K562 (cell line): ENCODE measurements at regions not wholly inside any gene's neighbourhood (a gene's known extent, or its start where the extent isn't known, plus 50 kb on each side); places are given as distances from the start of the nearest gene placed in this dataset.

Experiments used
- C11orf30 ChIP-seq: fragments of 450-650 bp; IDR thresholded peaks from 2 replicates; pipeline ENCODE4 v1.6.1; 2016; ENCODE audit warnings: low read depth, mild to moderate bottlenecking
- GTF2B ChIP-seq: IDR thresholded peaks from 2 replicates; pipeline ENCODE4 v1.6.1; 2011; ENCODE audit not compliant: insufficient read length; ENCODE audit errors: extremely low read depth
- HMGN3 ChIP-seq: IDR thresholded peaks from 2 replicates; pipeline ENCODE4 v1.6.1; 2011; ENCODE audit warnings: borderline replicate concordance, low read depth, mild to moderate bottlenecking, mixed read lengths, low read length; ENCODE audit not compliant: insufficient read length; ENCODE audit errors: extremely low read depth
- HNRNPL ChIP-seq: fragments of 200-400 bp; formaldehyde crosslinking; IDR thresholded peaks from 2 replicates; pipeline ENCODE4 v1.6.1; 2017; ENCODE audit warnings: low read depth, mild to moderate bottlenecking, low read length
- KLF10 ChIP-seq: fragments of 250-450 bp; sonication (Bioruptor Pico); IDR thresholded peaks from 2 replicates; pipeline ENCODE4 v1.6.1; 2021; ENCODE audit warnings: matching md5 sums
- MAFG ChIP-seq: fragments of 450-650 bp; conservative IDR thresholded peaks from 2 replicates; pipeline ENCODE4 v1.6.1; 2016; ENCODE audit warnings: missing genetic modification characterization, missing compliant biosample characterization
- MTA2 ChIP-seq: fragments of 450-650 bp; IDR thresholded peaks from 2 replicates; pipeline ENCODE4 v1.6.1; 2016; ENCODE audit warnings: low read depth
- MXI1 ChIP-seq: IDR thresholded peaks from 2 replicates; pipeline ENCODE4 v1.6.1; 2011; ENCODE audit warnings: low read depth, mild to moderate bottlenecking, improper control_type of control experiment, low read length
- NEUROD1 ChIP-seq: fragments of 150-350 bp; IDR thresholded peaks from 2 replicates; pipeline ENCODE4 v1.6.1; 2014; ENCODE audit warnings: borderline replicate concordance, low read length, low read depth; ENCODE audit not compliant: partially characterized antibody
- NFYB ChIP-seq: IDR thresholded peaks from 2 replicates; pipeline ENCODE4 v1.6.1; 2011; ENCODE audit warnings: mild to moderate bottlenecking, moderate library complexity; ENCODE audit not compliant: insufficient read length; ENCODE audit errors: extremely low read depth
- SAP30 ChIP-seq: fragments of 200-600 bp; sonication (generic); IDR thresholded peaks from 2 replicates; pipeline ENCODE4 v1.6.1; 2012; ENCODE audit warnings: borderline replicate concordance, low read depth, mild to moderate bottlenecking, moderate library complexity, low read length, control low read depth, inconsistent platforms; ENCODE audit not compliant: insufficient read depth, poor library complexity, severe bottlenecking
- SMC3 ChIP-seq: conservative IDR thresholded peaks from 2 replicates; pipeline ENCODE4 v1.6.1; 2011; ENCODE audit warnings: low read depth, low read length, improper control_type of control experiment; ENCODE audit not compliant: insufficient read depth
- ZBTB49 ChIP-seq: sonication (generic); formaldehyde crosslinking; IDR thresholded peaks from 2 replicates; pipeline ENCODE4 v1.8.0; 2022; ENCODE audit warnings: missing genetic modification reagents, mild to moderate bottlenecking, borderline replicate concordance
- ZBTB5 ChIP-seq: fragments of 450-650 bp; IDR thresholded peaks from 2 replicates; pipeline ENCODE4 v1.6.1; 2017; ENCODE audit warnings: antibody characterized with exemption
- ZNF124 ChIP-seq: sonication (generic); formaldehyde crosslinking; IDR thresholded peaks from 2 replicates; pipeline ENCODE4 v1.8.1; 2022; ENCODE audit warnings: missing genetic modification reagents
- ZNF277 ChIP-seq: fragments of 250-450 bp; sonication (Bioruptor Pico); IDR thresholded peaks from 2 replicates; pipeline ENCODE4 v1.8.0; 2022; ENCODE audit warnings: inconsistent platforms, mild to moderate bottlenecking, moderate library complexity, borderline replicate concordance
- ZNF518B ChIP-seq: fragments of 250-450 bp; sonication (Bioruptor Pico); IDR thresholded peaks from 2 replicates; pipeline ENCODE4 v1.5.0; 2021; ENCODE audit warnings: mild to moderate bottlenecking, moderate library complexity
- ZNF780A ChIP-seq: fragments of 250-450 bp; sonication (Bioruptor Pico); IDR thresholded peaks from 2 replicates; pipeline ENCODE4 v1.5.0; 2021; ENCODE audit warnings: mild to moderate bottlenecking
- ZNF79 ChIP-seq: fragments of 250-450 bp; sonication (Bioruptor Pico); IDR thresholded peaks from 2 replicates; pipeline ENCODE4 v1.4.0; 2020; ENCODE audit warnings: low read depth, mild to moderate bottlenecking, moderate library complexity

GRCh38 chr13:50613356-50613831 is 230.1 kb downstream of the DLEU7 start (continued):
- no peak for TF ChIP-seq ZNF124
- TF ChIP-seq C11orf30 = no peak
- TF ChIP-seq SAP30 = no peak
- no peak for TF ChIP-seq ZBTB5
- TF ChIP-seq ZBTB49 (CRISPR knock-in tag) = no peak
- peak; percentile 11; the same call in 1 of the 2 replicates for TF ChIP-seq MAFG
- TF ChIP-seq MTA2 = peak; percentile 93
- no peak for TF ChIP-seq SMC3
- no peak for TF ChIP-seq ZNF79 (CRISPR knock-in tag)
- TF ChIP-seq MXI1 = no peak; the same call in 1 of the 2 replicates
- TF ChIP-seq HNRNPL = no peak
- no peak for TF ChIP-seq GTF2B
- TF ChIP-seq ZNF518B (CRISPR knock-in tag) = no peak
- no peak for TF ChIP-seq KLF10
- TF ChIP-seq NFYB = no peak
- TF ChIP-seq ZNF780A (CRISPR knock-in tag) = no peak
- TF ChIP-seq NEUROD1 = peak; percentile 49
- no peak for TF ChIP-seq ZNF277 (CRISPR knock-in tag)
- no peak for TF ChIP-seq HMGN3
